HCT116 (cell line): ENCODE measurements at regions not wholly inside any gene's neighbourhood (a gene's known extent, or its start where the extent isn't known, plus 50 kb on each side); places are given as distances from the start of the nearest gene placed in this dataset.

ENCODE experiments used
- ATAC-seq: fragments of 200-7000 bp; cut with Tn5 transposase; 2 replicates; pipeline ENCODE4 v1.9.1; 2020; ENCODE audit warnings: mild to moderate bottlenecking, moderate library complexity
- BruUV-seq: library from RNA; stranded (reverse); fragments of 400-500 nt; replicated peaks from 2 replicates; lab custom pipeline; 2021; lab: Mats Ljungman, UMichigan
- CTCF ChIA-PET: fragments of 300-600 bp; sonication (Branson Sonifier 250); formaldehyde crosslinking; loops from one replicate; lab custom pipeline; 2021; ENCODE audit warnings: antibody characterized with exemption; lab: Charles Lee
- POLR2A ChIA-PET: fragments of 300-600, 350-600 bp; sonication (Branson Sonifier 250); formaldehyde crosslinking; loops from one replicate; lab custom pipeline; 2021; ENCODE audit warnings: antibody characterized with exemption; lab: Charles Lee
- RAD21 ChIA-PET, 2 experiments: fragments of 300-600 bp; sonication (Branson Sonifier 250); formaldehyde crosslinking; loops; one replicate each; lab custom pipeline; 2023; ENCODE audit warnings: low total read pairs in 2 of 2; ENCODE audit not compliant: uncharacterized antibody in 2 of 2, unreplicated experiment in 2 of 2, low non-redundant PET in 1 of 2; lab: Charles Lee
- DNase-seq: peaks from one replicate; pipeline ENCODE4 v3.0.0-alpha.2; 2010; ENCODE audit warnings: low read depth, low spot score
- H2AFZ ChIP-seq: fragments of 200-600 bp; shearing (Covaris generic), sonication (generic); 2 replicates; pipeline ENCODE4 v1.6.1; 2017; ENCODE audit warnings: low read depth, mixed run types, mixed read lengths, antibody characterized with exemption, low read length; ENCODE audit not compliant: poor library complexity, severe bottlenecking
- H3K27ac ChIP-seq: 2 replicates; pipeline ENCODE4 v1.5.1; 2012; ENCODE audit warnings: low read depth, low read length
- H3K27me3 ChIP-seq: fragments of 200-600 bp; sonication (generic); 2 replicates; pipeline ENCODE4 v1.6.1; 2016; ENCODE audit warnings: mixed run types, low read length, mixed read lengths; ENCODE audit not compliant: insufficient read depth
- H3K36me3 ChIP-seq, 2 experiments: fragments of 200-500 bp in 1 of 2; fragments of 200-600 bp in 1 of 2; sonication (Bioruptor generic) in 1 of 2; sonication (generic) in 1 of 2; 2 replicates each; pipeline versions ENCODE4 v1.5.1 to v1.6.1; 2014 to 2016; ENCODE audit warnings: low read length in 2 of 2, inconsistent platforms in 1 of 2, mixed read lengths in 1 of 2, mixed run types in 1 of 2; ENCODE audit not compliant: insufficient read depth in 2 of 2, control insufficient read depth in 1 of 2
- H3K4me1 ChIP-seq, 2 experiments: fragments of 200-600 bp in 1 of 2; sonication (generic) in 1 of 2; 2 replicates each; pipeline versions ENCODE4 v1.5.1 to v1.6.1; 2012 to 2017; ENCODE audit warnings: low read length in 2 of 2, inconsistent platforms in 1 of 2, mild to moderate bottlenecking in 1 of 2, mixed read lengths in 1 of 2, mixed run types in 1 of 2, moderate library complexity in 1 of 2; ENCODE audit not compliant: insufficient read depth in 2 of 2, control insufficient read depth in 1 of 2
- H3K4me2 ChIP-seq: fragments of 200-600 bp; sonication (generic); 2 replicates; pipeline ENCODE4 v1.6.1; 2017; ENCODE audit warnings: mixed run types, low read length, mixed read lengths
- H3K4me3 ChIP-seq, 2 experiments: fragments of 200-600 bp in 1 of 2; sonication (generic) in 1 of 2; replicated peaks in 1 of 2; 2 replicates each; pipeline ENCODE4 v1.5.1; 2011 to 2016; ENCODE audit warnings: low read length in 2 of 2, control low read depth in 1 of 2, low read depth in 1 of 2, mild to moderate bottlenecking in 1 of 2, mixed read lengths in 1 of 2, mixed run types in 1 of 2
- H3K79me2 ChIP-seq: fragments of 200-600 bp; sonication (generic); 2 replicates; pipeline ENCODE4 v1.6.1; 2017; ENCODE audit warnings: mild to moderate bottlenecking, mixed run types, low read length, moderate library complexity, mixed read lengths; ENCODE audit not compliant: insufficient read depth
- H3K9ac ChIP-seq: fragments of 200-600 bp; sonication (generic); 2 replicates; pipeline ENCODE4 v1.6.1; 2016; ENCODE audit warnings: low read length, mixed read lengths
- H3K9me2 ChIP-seq: fragments of 200-600 bp; sonication (generic), shearing (Covaris generic); 2 replicates; pipeline ENCODE4 v1.6.1; 2017; ENCODE audit warnings: mixed run types, mild to moderate bottlenecking, moderate library complexity; ENCODE audit not compliant: insufficient read depth
- H3K9me3 ChIP-seq, 2 experiments: fragments of 200-500 bp in 1 of 2; fragments of 200-600 bp in 1 of 2; sonication (Bioruptor generic) in 1 of 2; sonication (generic) in 1 of 2; 2 replicates each; pipeline ENCODE4 v1.6.1; 2014 to 2017; ENCODE audit warnings: low read length in 2 of 2, mixed read lengths in 2 of 2, inconsistent platforms in 1 of 2, low read depth in 1 of 2, mild to moderate bottlenecking in 1 of 2, mixed run types in 1 of 2, moderate library complexity in 1 of 2; ENCODE audit not compliant: control insufficient read depth in 1 of 2, insufficient read depth in 1 of 2
- H4K20me1 ChIP-seq: fragments of 200-600 bp; sonication (generic), shearing (Covaris generic); 2 replicates; pipeline ENCODE4 v1.6.1; 2017; ENCODE audit warnings: mixed run types, mild to moderate bottlenecking, moderate library complexity; ENCODE audit not compliant: insufficient read depth
- EGR1 ChIP-seq: IDR thresholded peaks from 2 replicates; pipeline ENCODE4 v1.6.1; 2012; ENCODE audit warnings: low read depth
- ELF1 ChIP-seq: IDR thresholded peaks from 2 replicates; pipeline ENCODE4 v1.6.1; 2012; ENCODE audit warnings: low read depth, borderline replicate concordance
- MAX ChIP-seq: IDR thresholded peaks from 2 replicates; pipeline ENCODE4 v1.6.1; 2012
- REST ChIP-seq: IDR thresholded peaks from 2 replicates; pipeline ENCODE4 v1.6.1; 2012; ENCODE audit warnings: low read depth
- SRF ChIP-seq: IDR thresholded peaks from 2 replicates; pipeline ENCODE4 v1.6.1; 2012; ENCODE audit warnings: low read depth
- YY1 ChIP-seq: IDR thresholded peaks from 2 replicates; pipeline ENCODE4 v1.6.1; 2011; ENCODE audit warnings: low read length, low read depth, moderate library complexity, mild to moderate bottlenecking; ENCODE audit not compliant: insufficient replicate concordance; ENCODE audit errors: extremely low read depth
- ZBTB33 ChIP-seq: IDR thresholded peaks from 2 replicates; pipeline ENCODE4 v1.6.1; 2011; ENCODE audit warnings: mild to moderate bottlenecking, low read length, moderate library complexity; ENCODE audit not compliant: insufficient replicate concordance; ENCODE audit errors: extremely low read depth
- ZFX ChIP-seq: fragments of 450-650 bp; IDR thresholded peaks from 2 replicates; pipeline ENCODE4 v1.6.1; 2017
- ZNF274 ChIP-seq: fragments of 200-500 bp; sonication (Bioruptor generic); IDR thresholded peaks from 2 replicates; pipeline ENCODE4 v1.6.1; 2014; ENCODE audit warnings: mild to moderate bottlenecking, low read depth, low read length, inconsistent platforms
- intact Hi-C: fragments of 100-400 bp; cut with micrococcal nuclease; formaldehyde crosslinking; loops from 2 replicates; pipeline ENCODE4 v1.10.0; 2022

- Histone ChIP-seq H3K9ac (no peak overlapping the region), H3K27ac (no peak overlapping the region), H3K79me2 (no peaks in the 10 kb centered on the region), H3K4me1 (peaks cover 3 to 23% of the 10 kb centered on the region in 2 experiments; a peak in 3 of 4 replicates), H4K20me1 (no peaks in the 10 kb centered on the region), H3K9me2 (no peaks in the 10 kb centered on the region), H3K4me2 (no peak overlapping the region), H3K36me3 (no peaks in the 10 kb centered on the region), H2AFZ (no peak overlapping the region), H3K9me3 (no peaks in the 10 kb centered on the region), H3K4me3 (no peak overlapping the region), H3K27me3 (no peaks in the 10 kb centered on the region)
- ChIA-PET POLR2A (no interaction called here), CTCF (no interaction called here), RAD21 (no interaction called here)
- intact Hi-C loops, result loop anchor here (5.0 to 10.0 kb wide), 2 partner anchors 426 to 1169 kb away; no protein-coding TSS in a partner anchor
- no peak for DNase-seq
- no peak for ATAC-seq
- TF ChIP-seq ZNF274, result no peak
- no peak for TF ChIP-seq ZFX
- no peak for TF ChIP-seq ZBTB33
- no peak for TF ChIP-seq MAX
- no peak for TF ChIP-seq SRF
- TF ChIP-seq YY1, result no peak
- no peak for TF ChIP-seq EGR1
- TF ChIP-seq REST, result no peak
- no peak for TF ChIP-seq ELF1
- TF ChIP-seq, all 23 proteins: peak for 0
- no TSS peak for BruUV-seq
These were observed 138.5 kb upstream of the CCDC54 start for GRCh38 chr3:107238787-107239186.
